Esophagus muscularis mucosa (tissue), 4 donors: ENCODE measurements at regions not wholly inside any gene's neighbourhood (a gene's known extent, or its start where the extent isn't known, plus 50 kb on each side); places are given as distances from the start of the nearest gene placed in this dataset.
A peak's percentile ranks its signal among the peaks of the same experiment; 100 is the strongest.

Experiments
- DNase-seq: peaks from one replicate; pipeline ENCODE4 v3.0.0-alpha.2; 2017; ENCODE audit errors: extremely low spot score
- H3K27ac ChIP-seq, 4 donors: fragments of 200-600 bp; sonication (generic); replicated peaks in 1 of 4; 1 replicate in 3 of 4; 2 replicates in 1 of 4; pipeline ENCODE4 v1.5.1; 2016 to 2019; ENCODE audit warnings: mild to moderate bottlenecking in 1 of 4
- H3K27me3 ChIP-seq, 4 donors: fragments of 200-600 bp; sonication (generic); one replicate each; pipeline versions ENCODE4 v1.5.1 to v1.6.0; 2016 to 2019
- H3K36me3 ChIP-seq, 4 donors: fragments of 200-600 bp; sonication (generic); one replicate each; pipeline ENCODE4 v1.5.1; 2016 to 2019
- H3K4me1 ChIP-seq, 4 donors: fragments of 200-600 bp; sonication (generic); one replicate each; pipeline ENCODE4 v1.5.1; 2016 to 2019
- H3K4me3 ChIP-seq, 4 donors: fragments of 200-600 bp; sonication (generic); 1 replicate in 2 of 4; 2 replicates in 2 of 4; pipeline ENCODE4 v1.5.1; 2016 to 2019; ENCODE audit warnings: mild to moderate bottlenecking in 4 of 4, moderate library complexity in 1 of 4
- H3K9me3 ChIP-seq, 4 donors: fragments of 200-600 bp; sonication (generic); 1 replicate in 3 of 4; 2 replicates in 1 of 4; pipeline ENCODE4 v1.5.1; 2016 to 2019
- EP300 ChIP-seq: sonication (generic); formaldehyde crosslinking; IDR thresholded peaks from one replicate; pipeline ENCODE4 v1.6.1; 2017; ENCODE audit warnings: antibody characterized with exemption
- POLR2A ChIP-seq: fragments of 450-650 bp; IDR thresholded peaks from one replicate; pipeline ENCODE4 v1.6.1; 2017; ENCODE audit warnings: antibody characterized with exemption, moderate library complexity, mild to moderate bottlenecking, low read depth
- POLR2AphosphoS5 ChIP-seq, 2 donors: sonication (generic); formaldehyde crosslinking; IDR thresholded peaks; one replicate each; pipeline ENCODE4 v1.6.1; 2017; ENCODE audit warnings: antibody characterized with exemption in 2 of 2
- WGBS: methylation state at CpG from one replicate; pipeline ENCODE4 v1.1.5; 2018; 5-methylcytosine and 5-hydroxymethylcytosine counted together
- intact Hi-C: fragments of 100-400 bp; cut with DNase I; formaldehyde crosslinking; loops from one replicate; pipeline ENCODE4 v1.15.1; 2023
- TF ChIP-seq, protein P1 (sequence below), 3 experiments: fragments of 200-600 bp in 2 of 3; fragments of 450-650 bp in 1 of 3; sonication (generic) in 2 of 3; IDR thresholded peaks; one replicate each; pipeline ENCODE4 v1.5.1; 2017 to 2019; ENCODE audit warnings: antibody characterized with exemption in 3 of 3, mild to moderate bottlenecking in 2 of 3, moderate library complexity in 1 of 3

GRCh38 chr22:22061085-22062077 is 78.8 kb upstream of the TOP3B start:
- peaks cover 0 to 37% (median 0%) of the 10 kb centered on the region in 4 donors for H3K27me3 ChIP-seq
- no peaks in the 10 kb centered on the region for H3K9me3 ChIP-seq
- H3K27ac ChIP-seq, result peak overlapping the region; percentile 49 to 72 (median 62)
- H3K4me1 ChIP-seq, result peaks cover 3 to 16% (median 8%) of the 10 kb centered on the region in 4 donors
- intact Hi-C loops, result no loop called here
- H3K36me3 ChIP-seq, result no peaks in the 10 kb centered on the region
- 45% methylated on average over 10 of the region's 11 CpGs for WGBS
- H3K4me3 ChIP-seq, result no peak overlapping the region
- peak; percentile 90 for DNase-seq
- no peak for TF ChIP-seq EP300
- TF ChIP-seq, protein P1, sequence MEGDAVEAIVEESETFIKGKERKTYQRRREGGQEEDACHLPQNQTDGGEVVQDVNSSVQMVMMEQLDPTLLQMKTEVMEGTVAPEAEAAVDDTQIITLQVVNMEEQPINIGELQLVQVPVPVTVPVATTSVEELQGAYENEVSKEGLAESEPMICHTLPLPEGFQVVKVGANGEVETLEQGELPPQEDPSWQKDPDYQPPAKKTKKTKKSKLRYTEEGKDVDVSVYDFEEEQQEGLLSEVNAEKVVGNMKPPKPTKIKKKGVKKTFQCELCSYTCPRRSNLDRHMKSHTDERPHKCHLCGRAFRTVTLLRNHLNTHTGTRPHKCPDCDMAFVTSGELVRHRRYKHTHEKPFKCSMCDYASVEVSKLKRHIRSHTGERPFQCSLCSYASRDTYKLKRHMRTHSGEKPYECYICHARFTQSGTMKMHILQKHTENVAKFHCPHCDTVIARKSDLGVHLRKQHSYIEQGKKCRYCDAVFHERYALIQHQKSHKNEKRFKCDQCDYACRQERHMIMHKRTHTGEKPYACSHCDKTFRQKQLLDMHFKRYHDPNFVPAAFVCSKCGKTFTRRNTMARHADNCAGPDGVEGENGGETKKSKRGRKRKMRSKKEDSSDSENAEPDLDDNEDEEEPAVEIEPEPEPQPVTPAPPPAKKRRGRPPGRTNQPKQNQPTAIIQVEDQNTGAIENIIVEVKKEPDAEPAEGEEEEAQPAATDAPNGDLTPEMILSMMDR (IDR thresholded peaks at IDR 0.05), result peak in 2 of 3 experiments; percentile 15 to 20

GRCh38 chr22:22060200-22061084 is 77.9 kb upstream of the TOP3B start:
- WGBS, result 78% methylated on average over 7 of the region's 11 CpGs
- DNase-seq, result peak; percentile 92

GRCh38 chr22:22059291-22060002 is 76.9 kb upstream of the TOP3B start:
- no peak for TF ChIP-seq EP300
- no peak for TF ChIP-seq POLR2A
- TF ChIP-seq, protein P1 (IDR thresholded peaks at IDR 0.05), result no peak
- no peak for TF ChIP-seq POLR2AphosphoS5 (IDR thresholded peaks at IDR 0.05)
- H3K4me3 ChIP-seq, result no peak overlapping the region
- WGBS, result 64% methylated on average over 3 of the region's 3 CpGs
- H3K27ac ChIP-seq, result no peak overlapping the region
- intact Hi-C loops, result no loop called here
- peaks cover 0 to 37% (median 0%) of the 10 kb centered on the region in 4 donors for H3K27me3 ChIP-seq
- H3K9me3 ChIP-seq, result no peaks in the 10 kb centered on the region
- peak; percentile 86 for DNase-seq
- no peaks in the 10 kb centered on the region for H3K36me3 ChIP-seq
- peaks cover 3 to 16% (median 8%) of the 10 kb centered on the region in 4 donors for H3K4me1 ChIP-seq

More at GRCh38 chr22:22060200-22061084, 77.9 kb upstream of the TOP3B start:
- intact Hi-C loops, result no loop called here
- TF ChIP-seq POLR2A (no peak), EP300 (no peak), POLR2AphosphoS5 (IDR thresholded peaks at IDR 0.05) (no peak)
- TF ChIP-seq, protein P1 (IDR thresholded peaks at IDR 0.05), result peak in 2 of 3 experiments; percentile 23 to 46
- Histone ChIP-seq H3K9me3 (no peaks in the 10 kb centered on the region), H3K4me1 (peaks cover 3 to 16% (median 8%) of the 10 kb centered on the region in 4 donors), H3K27ac (peak overlapping the region; percentile 49 to 72 (median 62)), H3K36me3 (no peaks in the 10 kb centered on the region), H3K27me3 (peaks cover 0 to 37% (median 0%) of the 10 kb centered on the region in 4 donors), H3K4me3 (no peak overlapping the region)

DNA sequence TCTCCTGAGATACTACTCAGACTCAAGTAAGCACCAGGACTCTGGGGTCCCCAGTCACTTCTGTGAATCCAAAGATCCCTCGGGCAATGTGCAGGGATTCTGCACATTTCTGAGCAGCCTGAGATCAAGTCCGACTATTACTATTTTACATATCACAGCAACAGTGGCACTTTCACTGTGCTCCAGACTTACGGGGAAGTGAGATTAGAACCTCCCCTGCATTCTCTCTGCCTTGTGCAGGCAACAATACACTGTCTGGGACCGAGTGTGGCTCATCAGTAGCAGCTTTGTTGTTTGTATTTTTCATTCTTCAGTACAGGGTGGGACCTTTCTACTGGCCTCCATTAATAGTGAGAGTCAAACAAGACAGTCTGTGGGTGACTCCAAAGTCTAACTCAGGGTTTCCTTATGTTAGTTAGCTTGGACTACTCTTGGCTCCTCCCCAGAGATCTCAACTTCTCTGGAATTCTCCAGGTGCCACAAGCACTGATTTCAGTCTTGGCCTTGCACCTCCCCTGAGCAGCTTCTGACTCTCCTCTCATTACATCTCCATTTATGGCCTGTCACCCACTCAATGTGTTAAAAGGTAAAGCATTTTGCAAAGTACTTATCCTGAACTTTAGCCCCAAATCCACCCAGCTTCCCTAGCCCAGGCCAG is 76.2 kb upstream of the TOP3B start:
- Histone ChIP-seq H3K4me3 (no peak overlapping the region), H3K27me3 (peaks cover 0 to 37% (median 0%) of the 10 kb centered on the region in 4 donors), H3K4me1 (peaks cover 3 to 16% (median 8%) of the 10 kb centered on the region in 4 donors), H3K27ac (no peak overlapping the region), H3K9me3 (no peaks in the 10 kb centered on the region), H3K36me3 (no peaks in the 10 kb centered on the region)
- intact Hi-C loops, result no loop called here
- DNase-seq, result peak; percentile 55
- 51% methylated on average over 4 of the region's 4 CpGs for WGBS
- TF ChIP-seq POLR2AphosphoS5 (IDR thresholded peaks at IDR 0.05) (no peak), POLR2A (no peak), EP300 (no peak)
- TF ChIP-seq, protein P1 (IDR thresholded peaks at IDR 0.05), result no peak
